GM12873 (cell line): ENCODE measurements at regions not wholly inside any gene's neighbourhood (a gene's known extent, or its start where the extent isn't known, plus 50 kb on each side); places are given as distances from the start of the nearest gene placed in this dataset.

Experiments used
- TF ChIP-seq, protein P1 (sequence below): IDR thresholded peaks from 2 replicates; pipeline ENCODE4 v1.5.1; 2012; ENCODE audit warnings: low read depth, mild to moderate bottlenecking, moderate library complexity, low read length, control low read depth; ENCODE audit not compliant: insufficient read depth; ENCODE audit errors: missing control alignments

DNA sequence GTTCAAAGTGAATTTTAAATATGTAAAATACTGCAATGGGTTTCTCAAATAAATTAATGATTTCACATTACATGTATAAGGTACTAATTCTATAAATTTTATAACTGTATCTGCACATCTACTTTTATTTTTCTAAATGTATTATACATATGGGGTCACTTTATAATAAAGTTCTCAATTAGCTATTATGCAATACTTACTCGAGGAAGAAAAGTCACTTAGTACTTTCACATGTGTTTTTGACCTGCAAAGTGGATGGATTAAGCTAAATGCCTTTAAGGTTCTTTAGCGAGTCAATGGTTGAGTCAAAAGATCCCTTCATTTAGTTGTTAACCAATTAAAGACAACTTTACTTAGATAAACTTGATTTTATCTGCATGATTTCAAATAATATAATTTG is 437.8 kb downstream of the ANKRD7 start:
- TF ChIP-seq, protein P1, sequence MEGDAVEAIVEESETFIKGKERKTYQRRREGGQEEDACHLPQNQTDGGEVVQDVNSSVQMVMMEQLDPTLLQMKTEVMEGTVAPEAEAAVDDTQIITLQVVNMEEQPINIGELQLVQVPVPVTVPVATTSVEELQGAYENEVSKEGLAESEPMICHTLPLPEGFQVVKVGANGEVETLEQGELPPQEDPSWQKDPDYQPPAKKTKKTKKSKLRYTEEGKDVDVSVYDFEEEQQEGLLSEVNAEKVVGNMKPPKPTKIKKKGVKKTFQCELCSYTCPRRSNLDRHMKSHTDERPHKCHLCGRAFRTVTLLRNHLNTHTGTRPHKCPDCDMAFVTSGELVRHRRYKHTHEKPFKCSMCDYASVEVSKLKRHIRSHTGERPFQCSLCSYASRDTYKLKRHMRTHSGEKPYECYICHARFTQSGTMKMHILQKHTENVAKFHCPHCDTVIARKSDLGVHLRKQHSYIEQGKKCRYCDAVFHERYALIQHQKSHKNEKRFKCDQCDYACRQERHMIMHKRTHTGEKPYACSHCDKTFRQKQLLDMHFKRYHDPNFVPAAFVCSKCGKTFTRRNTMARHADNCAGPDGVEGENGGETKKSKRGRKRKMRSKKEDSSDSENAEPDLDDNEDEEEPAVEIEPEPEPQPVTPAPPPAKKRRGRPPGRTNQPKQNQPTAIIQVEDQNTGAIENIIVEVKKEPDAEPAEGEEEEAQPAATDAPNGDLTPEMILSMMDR: no peak

DNA sequence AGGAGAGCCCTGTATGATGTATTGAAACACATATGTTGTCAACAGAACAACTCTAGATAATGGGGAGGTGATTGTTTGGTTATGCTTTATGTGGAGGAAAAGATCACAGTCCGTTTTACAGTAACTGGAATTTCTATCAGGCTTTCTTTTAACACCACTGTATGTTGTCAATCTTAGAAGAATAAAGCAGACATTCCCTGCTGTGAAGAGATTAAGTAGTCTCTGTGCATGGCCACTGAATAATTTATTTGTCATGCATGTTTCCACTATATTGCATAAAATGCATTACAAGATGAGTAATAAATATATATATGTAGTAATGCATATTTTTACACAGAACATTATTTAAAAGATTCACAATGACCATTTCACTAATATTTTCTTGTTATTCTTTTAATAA is 440.0 kb downstream of the ANKRD7 start:
- TF ChIP-seq, protein P1: no peak

DNA sequence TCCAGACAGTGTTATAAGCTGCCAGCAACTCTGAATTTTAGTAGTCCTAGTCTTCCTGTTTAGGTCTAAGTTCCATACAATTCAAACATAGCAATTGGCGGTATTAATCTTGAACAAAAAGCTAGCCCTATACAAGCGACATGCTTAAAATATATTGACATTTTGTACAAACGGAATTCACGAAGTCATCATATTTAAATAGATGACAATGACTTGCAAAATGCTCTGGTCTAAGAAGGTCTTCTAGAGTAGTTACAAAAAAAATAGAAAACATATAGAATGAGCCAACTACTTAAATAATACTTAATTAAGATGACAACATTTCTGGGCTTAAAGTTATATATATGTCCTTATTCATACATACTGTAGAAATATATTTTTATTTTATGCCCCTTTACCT is 446.6 kb downstream of the ANKRD7 start:
- TF ChIP-seq, protein P1: no peak

DNA sequence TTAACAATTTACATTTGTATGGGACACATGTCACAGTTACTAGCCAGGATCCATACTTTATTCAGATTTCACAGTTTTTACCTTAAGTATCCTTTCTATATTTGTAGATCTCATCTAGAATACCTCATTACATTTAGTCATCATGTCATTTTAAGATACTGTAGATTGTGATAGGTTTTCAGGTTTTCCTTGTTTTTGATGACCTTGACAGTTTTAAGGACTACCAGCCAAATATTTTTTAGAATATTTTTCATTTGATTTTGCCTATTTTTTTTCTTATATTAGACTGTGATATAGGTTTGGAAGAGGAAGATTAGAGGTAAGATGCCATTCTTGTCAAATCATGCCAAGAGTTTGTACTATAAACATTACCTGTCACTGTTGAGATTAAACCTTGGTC is 460.3 kb downstream of the ANKRD7 start:
- TF ChIP-seq, protein P1: no peak

DNA sequence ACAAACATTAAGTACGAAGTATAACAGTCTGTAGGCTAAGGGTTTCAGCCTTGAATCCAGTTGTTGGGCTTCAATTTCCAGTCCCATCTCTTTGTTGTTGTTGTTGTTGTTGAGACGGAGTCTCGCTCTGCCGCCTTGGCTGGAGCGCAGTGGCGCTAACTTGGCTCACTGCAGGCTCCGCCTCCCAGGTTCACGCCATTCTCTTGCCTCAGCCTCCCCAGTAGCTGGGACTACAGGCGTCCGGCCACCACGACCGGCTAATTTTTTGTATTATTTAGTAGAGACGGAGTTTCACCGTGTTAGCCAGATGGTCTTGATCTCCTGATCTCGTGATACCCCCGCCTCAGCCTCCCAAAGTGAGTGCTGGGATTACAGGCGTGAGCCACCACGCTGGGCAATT is 464.9 kb downstream of the ANKRD7 start:
- TF ChIP-seq, protein P1: no peak

DNA sequence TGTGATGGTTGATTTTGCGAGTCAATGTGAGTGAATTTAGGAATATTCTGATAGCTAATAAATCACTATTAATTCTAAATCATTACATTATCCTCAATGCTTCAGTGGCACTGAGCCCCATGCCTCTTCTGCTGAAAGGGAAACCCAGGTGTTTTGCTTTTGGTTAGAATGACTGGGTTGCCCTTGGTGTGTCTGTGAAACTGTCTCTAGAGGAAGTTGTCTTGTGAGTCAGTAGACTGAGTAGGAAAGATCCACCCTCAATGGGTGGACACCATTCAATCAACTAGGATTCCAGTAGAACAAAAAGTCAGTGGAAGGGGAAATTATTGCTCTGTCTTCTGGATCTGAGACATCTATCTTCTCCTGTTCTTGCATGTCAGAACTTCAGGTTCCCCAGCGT is 472.4 kb downstream of the ANKRD7 start:
- TF ChIP-seq, protein P1: no peak

DNA sequence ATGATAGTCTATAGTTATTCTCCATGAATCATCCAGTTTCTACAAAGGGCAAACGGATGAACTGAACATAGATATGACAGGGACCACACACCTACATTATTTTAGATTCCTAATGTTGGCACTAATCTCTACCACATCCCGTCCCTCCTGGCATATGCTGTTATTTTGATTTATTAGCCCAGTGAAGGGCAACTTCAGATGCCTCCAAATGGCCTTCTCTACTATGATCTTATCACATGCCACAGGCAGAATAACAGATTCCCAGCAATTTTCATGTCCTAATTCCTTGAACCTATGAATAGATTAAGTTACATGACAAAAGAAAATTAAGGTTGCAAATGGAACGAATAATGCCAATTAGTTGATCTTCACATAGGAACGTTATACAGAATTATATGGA is 474.7 kb downstream of the ANKRD7 start:
- TF ChIP-seq, protein P1: no peak

DNA sequence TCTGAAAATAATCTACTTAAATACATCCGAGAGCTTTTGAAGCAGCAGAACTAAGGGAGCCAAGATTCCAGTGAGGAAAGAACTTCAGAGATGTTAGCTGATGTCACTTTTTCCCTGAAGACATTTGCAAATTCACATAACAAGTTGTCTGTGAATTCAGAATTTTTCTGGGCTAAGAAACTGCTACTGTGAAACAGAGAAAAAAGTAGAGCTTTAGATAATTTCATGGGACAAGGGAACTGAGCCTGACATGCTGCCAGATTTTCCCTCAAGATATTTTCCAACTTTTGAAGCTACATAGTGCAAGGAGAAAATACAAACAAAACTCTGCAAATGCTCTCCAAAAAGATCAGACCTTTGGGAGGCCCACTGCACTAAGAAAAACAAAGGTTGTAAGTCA is 484.2 kb downstream of the ANKRD7 start:
- TF ChIP-seq, protein P1: no peak
